Activated CD4-positive, alpha-beta T cell treated with anti-CD3 and anti-CD28 coated beads for 48 hours (primary cell): ENCODE measurements at regions not wholly inside any gene's neighbourhood (a gene's known extent, or its start where the extent isn't known, plus 50 kb on each side); places are given as distances from the start of the nearest gene placed in this dataset.
A peak's percentile ranks its signal among the peaks of the same experiment; 100 is the strongest.

ENCODE experiments used
- DNase-seq: peaks from one replicate; pipeline ENCODE4 v3.0.0-alpha.2; 2020

DNA sequence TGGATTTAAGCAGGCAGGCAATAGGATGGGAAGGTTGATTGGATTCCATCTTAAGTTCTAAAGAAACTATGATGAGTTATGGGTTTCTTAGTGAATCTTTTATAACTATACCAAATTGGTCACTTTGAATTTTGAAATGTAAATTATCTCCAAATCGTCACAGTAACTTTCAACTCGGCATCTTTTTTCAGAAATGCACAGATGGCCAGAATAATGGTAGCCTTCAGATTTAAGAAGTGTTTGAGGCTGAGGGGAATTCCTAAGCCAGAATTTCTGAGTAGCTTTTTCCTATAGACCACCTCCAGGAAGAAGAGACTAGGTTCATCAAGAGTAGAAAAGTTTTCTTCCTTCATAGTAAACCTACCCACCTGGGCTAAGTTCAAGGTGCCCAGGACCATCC lies 663.7 kb upstream of the TENM3 start:
- no peak for DNase-seq

DNA sequence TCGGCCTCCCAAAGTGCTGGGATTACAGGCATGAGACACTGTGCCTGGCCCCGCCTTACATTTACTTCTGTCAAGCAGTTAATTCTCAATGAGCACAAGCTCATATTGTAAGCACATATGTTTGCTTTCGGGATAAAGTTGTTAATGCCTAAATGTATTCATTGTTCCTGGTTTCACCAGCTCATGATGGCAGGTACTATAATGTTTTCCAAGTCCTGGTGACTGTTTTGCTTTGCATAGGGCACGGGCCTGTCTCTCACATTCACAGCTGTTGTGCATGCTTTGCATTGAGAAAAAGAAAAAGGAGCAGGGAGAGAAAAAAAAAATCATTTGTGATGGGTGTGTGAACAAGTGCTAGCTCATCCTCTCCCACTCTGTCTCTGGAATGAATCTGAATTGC lies 661.2 kb upstream of the TENM3 start:
- no peak for DNase-seq

- peak; percentile 9 for DNase-seq
Observed at GRCh38 chr4:181582595-181582994, 660.6 kb upstream of the TENM3 start.

- DNase-seq = no peak
Observed at GRCh38 chr4:181588733-181589302, 654.4 kb upstream of the TENM3 start.

DNA sequence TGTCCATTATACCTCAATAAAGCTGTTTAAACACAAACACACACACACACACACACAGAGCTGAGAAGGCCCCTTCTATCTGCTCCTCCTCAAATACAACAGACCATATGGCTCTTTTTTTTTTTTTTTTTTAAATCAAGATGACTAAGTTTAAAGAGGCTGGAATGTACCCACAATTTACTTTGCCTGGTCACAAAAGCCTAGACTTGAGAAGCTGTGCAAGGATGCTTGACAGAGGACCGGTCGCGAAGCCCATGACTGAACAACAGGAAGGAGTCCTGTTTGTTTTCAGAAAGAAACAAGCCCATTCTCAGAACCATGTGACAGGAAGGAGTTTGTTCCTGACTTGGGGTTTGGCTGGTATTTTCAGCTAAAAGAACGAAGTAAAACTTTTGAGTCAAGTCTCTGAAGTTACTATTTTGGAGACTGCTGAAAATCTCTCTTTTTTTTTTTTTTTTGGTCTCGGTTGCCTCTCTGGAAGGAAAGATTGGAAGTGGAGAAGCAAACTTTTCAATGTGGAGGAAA lies 650.9 kb upstream of the TENM3 start:
- DNase-seq = no peak

GRCh38 chr4:181593703-181594102 lies 649.5 kb upstream of the TENM3 start:
- DNase-seq = no peak

DNA sequence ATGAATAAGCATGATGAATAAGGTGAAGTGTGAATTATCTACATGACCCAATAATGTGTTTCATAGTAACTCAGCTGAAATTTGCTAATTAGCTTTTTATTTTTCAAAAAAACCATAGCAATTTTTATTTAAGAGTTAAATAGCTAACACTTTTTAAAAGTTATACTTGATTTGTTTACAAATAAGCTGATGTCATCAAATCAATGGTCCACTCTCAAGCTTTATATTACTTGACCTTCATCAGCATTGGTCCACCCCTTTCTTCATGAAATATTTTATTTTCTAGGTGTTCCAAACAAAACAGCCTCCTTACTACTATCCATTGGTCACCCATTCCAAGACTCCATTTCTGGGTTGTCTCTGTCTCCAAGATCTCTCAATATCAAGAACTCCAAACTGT lies 649.0 kb upstream of the TENM3 start:
- DNase-seq = no peak

- no peak for DNase-seq
Observed at GRCh38 chr4:181595716-181596115, 647.5 kb upstream of the TENM3 start.

DNA sequence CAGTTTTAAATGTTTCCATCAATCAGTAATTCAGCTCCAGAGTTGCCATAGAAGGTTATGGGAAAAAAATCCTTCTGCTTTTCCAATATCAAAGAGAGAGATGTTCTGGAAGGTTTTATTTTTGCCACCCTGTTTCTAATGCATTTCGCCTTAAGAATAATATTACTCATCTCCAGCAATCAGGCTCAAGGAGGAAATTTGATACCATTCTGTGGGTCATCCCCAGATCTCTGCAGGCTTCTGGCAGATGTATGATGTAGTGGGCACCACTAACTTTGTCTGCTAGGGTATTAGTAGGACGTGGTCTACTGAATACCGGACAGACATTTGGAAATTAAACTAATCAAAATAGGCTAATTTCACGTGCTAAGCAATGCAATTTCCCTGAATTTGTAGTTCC lies 645.4 kb upstream of the TENM3 start:
- DNase-seq = no peak

GRCh38 chr4:181599134-181599533 lies 644.1 kb upstream of the TENM3 start:
- DNase-seq = no peak

GRCh38 chr4:181601103-181601502 lies 642.1 kb upstream of the TENM3 start:
- DNase-seq = no peak

- DNase-seq = no peak
Observed at GRCh38 chr4:181604546-181604945, 638.7 kb upstream of the TENM3 start.

DNA sequence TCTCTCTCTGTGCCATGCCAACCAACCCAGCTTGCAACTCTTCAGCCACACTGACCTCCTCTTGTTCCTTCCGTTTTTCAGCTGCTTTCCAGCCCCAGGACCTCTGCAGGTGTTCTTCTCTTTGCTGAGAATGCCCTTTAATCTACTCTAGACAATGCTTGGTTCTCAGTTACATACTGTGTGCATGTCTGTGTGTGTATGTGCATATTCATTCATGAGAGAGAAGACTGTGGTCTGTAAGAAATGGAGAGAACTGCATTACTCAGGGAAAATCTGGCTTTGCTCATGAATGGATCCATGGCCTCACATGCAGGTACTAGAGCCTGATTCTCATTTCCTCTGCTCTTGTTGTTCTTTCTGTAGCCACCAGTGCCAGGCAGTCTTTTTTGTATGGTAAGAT lies 636.9 kb upstream of the TENM3 start:
- DNase-seq = no peak

DNA sequence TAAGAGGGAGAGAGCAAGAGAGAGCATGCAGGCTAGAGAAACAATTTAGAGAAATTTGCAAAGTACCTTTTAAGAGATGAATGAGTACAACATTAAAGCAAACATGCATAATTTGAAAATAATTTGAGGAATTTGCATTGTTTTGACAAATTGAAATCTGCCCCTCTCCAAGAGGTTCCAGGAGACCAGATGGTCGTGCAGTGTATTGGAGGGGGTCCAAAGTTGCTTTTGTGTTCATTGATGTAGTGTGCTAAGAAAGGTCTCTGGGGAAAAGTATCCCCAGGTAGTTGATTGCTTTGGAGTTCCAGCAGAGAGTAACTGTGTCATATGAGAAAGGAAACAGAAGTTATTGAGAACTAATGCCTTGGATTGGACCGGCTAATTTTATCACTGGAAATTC lies 635.0 kb upstream of the TENM3 start:
- DNase-seq = no peak

DNA sequence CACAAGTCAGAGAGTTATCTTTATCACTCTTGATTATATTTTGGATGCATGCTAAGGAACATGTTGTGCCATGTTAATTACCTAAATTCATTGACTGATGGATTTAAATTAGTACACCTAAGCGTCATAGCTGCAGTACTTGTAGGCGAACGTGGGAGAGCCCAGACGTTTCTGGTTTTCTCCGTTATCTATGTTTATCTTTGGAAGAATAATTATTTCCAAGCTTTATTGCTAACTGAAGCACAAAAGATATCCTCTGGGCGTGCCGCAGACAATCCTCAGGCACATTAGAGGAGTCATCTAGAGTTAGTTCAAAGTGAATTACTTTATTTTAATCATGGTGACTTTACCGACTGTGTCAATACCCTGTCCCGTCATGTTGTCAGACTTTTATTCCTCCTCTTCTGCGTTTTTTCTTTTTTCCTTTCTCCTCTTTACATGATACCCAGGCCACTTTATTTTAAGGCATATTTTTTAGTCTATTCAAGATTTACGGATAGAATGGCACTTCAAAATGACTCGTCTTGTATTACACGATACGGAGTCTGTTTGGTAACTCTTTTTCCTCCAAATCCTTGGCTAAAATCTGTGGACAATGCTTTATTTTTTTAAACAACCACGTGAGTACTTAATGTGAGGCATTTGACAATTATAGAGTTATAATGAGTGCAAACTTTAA lies 632.0 kb upstream of the TENM3 start:
- DNase-seq = no peak

- no peak for DNase-seq
Observed at GRCh38 chr4:181611946-181612600, 631.1 kb upstream of the TENM3 start.

DNA sequence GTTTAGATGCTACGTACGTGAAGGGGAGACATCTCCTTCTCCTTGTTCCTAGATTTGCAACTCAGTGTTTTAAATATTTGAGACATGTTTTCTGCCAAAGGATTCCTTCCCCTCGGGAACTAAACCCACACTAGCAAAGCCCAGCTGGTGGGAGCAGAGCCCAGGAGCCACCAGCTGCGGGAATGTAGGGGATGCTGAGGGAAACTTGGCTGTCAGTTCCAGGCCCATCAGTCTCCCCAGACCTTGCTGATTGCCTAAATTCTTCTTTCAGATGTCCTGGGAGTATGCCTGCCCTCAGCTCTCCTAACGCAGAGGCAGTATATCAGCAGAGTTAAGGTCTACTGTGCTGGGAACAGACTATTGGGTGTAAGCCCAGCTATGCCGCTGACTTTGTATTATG lies 630.0 kb upstream of the TENM3 start:
- DNase-seq = no peak

- DNase-seq = no peak
Observed at GRCh38 chr4:181618038-181618618, 625.1 kb upstream of the TENM3 start.

DNA sequence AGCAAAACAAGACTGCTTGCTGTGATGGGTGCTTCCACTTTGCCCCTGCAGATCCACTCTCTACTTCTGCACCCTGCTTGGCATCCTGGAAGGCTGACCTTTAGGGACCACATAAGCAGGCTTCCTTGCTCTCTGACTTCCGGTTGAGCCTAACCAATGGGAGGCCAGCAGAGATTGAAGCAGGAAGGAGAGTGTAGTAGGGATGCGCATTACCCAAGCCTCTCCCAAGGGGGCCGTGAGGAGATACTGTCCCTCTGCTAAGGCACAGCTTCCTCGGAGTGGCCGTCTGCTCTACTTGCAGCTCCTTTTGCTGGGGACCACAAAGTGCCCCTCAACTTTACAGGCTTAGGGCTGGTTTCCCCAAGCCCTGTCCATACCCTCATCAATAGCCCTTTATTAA lies 624.3 kb upstream of the TENM3 start:
- no peak for DNase-seq

GRCh38 chr4:181619651-181620050 lies 623.6 kb upstream of the TENM3 start:
- no peak for DNase-seq

DNA sequence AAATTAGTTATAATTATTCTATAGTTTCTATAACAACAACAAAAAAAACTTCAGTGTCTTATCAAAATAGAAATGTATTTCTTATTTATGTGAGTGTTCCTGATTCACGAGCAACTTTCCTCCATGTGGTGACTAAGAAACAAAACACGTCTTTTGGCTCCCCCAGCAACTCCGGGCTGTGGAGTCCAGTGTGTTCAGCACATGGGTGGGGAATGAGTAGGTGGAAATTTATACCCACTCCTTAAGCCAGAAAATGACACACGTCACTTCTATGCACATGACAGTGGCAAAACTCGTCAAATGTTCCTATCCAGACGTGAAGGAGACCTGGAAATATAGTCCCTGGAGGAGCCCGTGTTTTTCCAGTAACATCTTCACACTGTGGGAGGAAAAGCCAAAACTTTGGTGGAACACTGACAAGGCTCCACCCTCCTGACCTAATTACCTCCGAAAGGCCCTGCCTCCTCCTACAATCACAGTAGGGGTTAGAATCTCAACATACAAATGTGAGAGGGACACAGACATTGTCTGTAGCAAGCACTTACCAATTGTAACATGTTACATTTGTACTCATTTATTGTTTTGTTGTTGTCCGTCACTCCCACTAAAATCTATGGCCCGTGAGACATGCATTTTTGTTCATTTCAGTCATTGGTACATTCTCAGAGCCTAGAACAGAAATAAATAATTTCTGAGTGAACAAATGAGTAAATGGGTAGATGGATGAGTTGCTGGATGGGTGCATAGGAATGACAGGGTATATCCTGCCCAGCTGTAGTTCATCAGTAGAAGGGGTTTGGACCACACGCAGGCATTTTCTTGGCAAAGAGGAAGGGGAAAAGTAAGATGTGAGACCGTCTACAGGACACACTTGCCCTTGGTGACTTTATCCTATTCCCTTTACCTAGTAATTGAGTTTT lies 605.8 kb upstream of the TENM3 start:
- no peak for DNase-seq

DNA sequence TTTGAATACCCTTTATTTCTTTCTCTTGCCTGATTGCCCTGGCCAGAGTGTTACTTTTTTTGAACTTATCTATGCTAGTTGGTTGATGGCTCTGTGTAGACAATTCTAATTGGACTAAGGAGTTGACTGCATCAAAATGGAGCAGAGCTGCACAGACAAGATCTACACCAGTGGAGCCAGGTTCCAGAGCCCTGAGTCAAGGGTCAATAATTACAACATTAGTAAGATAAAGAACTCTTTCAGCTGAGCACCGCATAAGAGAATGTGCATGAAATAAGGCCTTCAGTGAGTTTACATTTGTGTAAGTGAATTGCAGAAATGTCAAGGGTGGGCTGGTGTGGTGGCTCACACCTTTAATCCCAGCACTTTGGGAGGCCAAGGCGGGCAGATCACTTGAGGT lies 599.7 kb upstream of the TENM3 start:
- DNase-seq = no peak

DNA sequence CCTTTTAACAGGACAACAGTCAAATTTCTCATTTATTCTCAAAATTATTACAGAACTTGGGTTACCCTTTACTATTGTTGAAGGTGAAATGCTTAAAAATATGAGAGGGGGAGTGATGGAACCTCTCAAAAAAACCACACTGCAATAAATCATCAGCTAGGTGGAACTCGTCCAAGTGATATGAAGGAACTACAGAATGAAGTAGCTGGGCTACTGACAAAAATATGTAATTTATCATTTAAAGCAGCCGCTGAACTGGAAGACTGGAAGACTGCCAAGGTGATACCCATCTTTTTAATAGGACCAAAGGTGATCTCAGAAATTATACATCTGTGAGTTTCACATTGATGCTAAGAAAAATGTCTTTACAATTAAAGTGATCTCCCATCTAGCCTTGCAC lies 597.7 kb upstream of the TENM3 start:
- DNase-seq = no peak
